K562 (cell line): ENCODE measurements at regions not wholly inside any gene's neighbourhood (a gene's known extent, or its start where the extent isn't known, plus 50 kb on each side); places are given as distances from the start of the nearest gene placed in this dataset.

Experiments
- ATAC-seq: fragments of 200-7000 bp; cut with Tn5 transposase; 3 replicates; pipeline ENCODE4 v1.9.1; 2020; ENCODE audit warnings: moderate library complexity
- BruUV-seq: library from RNA; stranded (reverse); fragments of 400-500 nt; replicated peaks from 2 replicates; lab custom pipeline; 2021; lab: Mats Ljungman, UMichigan
- CTCF ChIA-PET: fragments of 300-600 bp; formaldehyde crosslinking; extraction: SDS; loops from one replicate; lab custom pipeline; 2021; ENCODE audit warnings: low intra/inter-chr PET ratio; lab: Yijun Ruan, JAX
- POLR2A ChIA-PET: fragments of 300-600, 350-650 bp; sonication (Branson Sonifier 250); formaldehyde crosslinking; extraction: SDS; loops from one replicate; lab custom pipeline; 2021; ENCODE audit warnings: antibody characterized with exemption, inconsistent platforms; lab: Yijun Ruan, JAX
- DNase-seq, 4 experiments: peaks; one replicate each; pipeline versions ENCODE4 v3.0.0 to v3.0.0-alpha.2; 2011 to 2018; ENCODE audit warnings: low spot score in 3 of 4, mixed read lengths in 3 of 4; ENCODE audit errors: extremely low read depth in 1 of 4
- FAIRE-seq: peaks from 2 replicates; lab custom pipeline; 2011; peaks lifted over from hg19 to GRCh38; lab: Jason Lieb, UNC
- H2AFZ ChIP-seq: 2 replicates; pipeline ENCODE4 v1.6.0; 2011; ENCODE audit warnings: low read depth, low read length, control low read depth, inconsistent platforms
- H3K27ac ChIP-seq: fragments of 200-600 bp; 3 replicates; pipeline ENCODE4 v1.8.0; 2011; ENCODE audit warnings: low read depth, mild to moderate bottlenecking, control low read depth, inconsistent platforms, low read length, moderate library complexity, mixed read lengths; ENCODE audit errors: extremely low read depth
- H3K27me3 ChIP-seq, 2 experiments: fragments of 300-600 bp in 1 of 2; 2 replicates in 1 of 2; 3 replicates in 1 of 2; pipeline versions ENCODE4 v1.6.0 to v1.8.0; 2011; ENCODE audit warnings: inconsistent platforms in 2 of 2, low read length in 2 of 2, mild to moderate bottlenecking in 1 of 2, mixed read lengths in 1 of 2, moderate library complexity in 1 of 2; ENCODE audit not compliant: control insufficient read depth in 2 of 2, insufficient read depth in 2 of 2
- H3K36me3 ChIP-seq: fragments of 300-600 bp; 3 replicates; pipeline ENCODE4 v1.8.0; 2011; ENCODE audit warnings: mild to moderate bottlenecking, low read length, inconsistent platforms; ENCODE audit not compliant: control insufficient read depth, insufficient read depth
- H3K4me1 ChIP-seq, 2 experiments: fragments of 200-600 bp in 1 of 2; replicated peaks in 1 of 2; 2 replicates in 1 of 2; 3 replicates in 1 of 2; pipeline versions ENCODE4 v1.5.1 to v1.8.0; 2011; ENCODE audit warnings: inconsistent platforms in 2 of 2, low read length in 2 of 2, mild to moderate bottlenecking in 1 of 2, mixed read lengths in 1 of 2, moderate library complexity in 1 of 2; ENCODE audit not compliant: control insufficient read depth in 2 of 2, insufficient read depth in 2 of 2
- H3K4me2 ChIP-seq: 2 replicates; pipeline ENCODE4 v1.6.1; 2011; ENCODE audit warnings: low read length, control low read depth, inconsistent platforms, mixed read lengths; ENCODE audit not compliant: insufficient read depth
- H3K4me3 ChIP-seq: fragments of 200-600 bp; sonication (generic), shearing (Covaris generic); 2 replicates; pipeline ENCODE4 v1.5.1; 2016; ENCODE audit warnings: control low read depth, inconsistent platforms
- H3K79me2 ChIP-seq: fragments of 200-600 bp; 3 replicates; pipeline ENCODE4 v1.8.0; 2011; ENCODE audit warnings: low read length, inconsistent platforms; ENCODE audit not compliant: control insufficient read depth, insufficient read depth
- H3K9ac ChIP-seq, 2 experiments: 2 replicates each; pipeline versions ENCODE4 v1.6.0 to v1.6.1; 2011; ENCODE audit warnings: low read depth in 2 of 2, low read length in 2 of 2, control low read depth in 1 of 2, inconsistent platforms in 1 of 2, mild to moderate bottlenecking in 1 of 2, mixed read lengths in 1 of 2; ENCODE audit not compliant: insufficient read depth in 1 of 2
- H3K9me1 ChIP-seq: one replicate; pipeline ENCODE4 v1.6.0; 2011; ENCODE audit warnings: inconsistent platforms, mild to moderate bottlenecking, low read length, moderate library complexity; ENCODE audit not compliant: control insufficient read depth, insufficient read depth
- H3K9me3 ChIP-seq: replicated peaks from 2 replicates; pipeline ENCODE4 v1.5.1; 2011; ENCODE audit warnings: low read depth, low read length, inconsistent platforms; ENCODE audit not compliant: control insufficient read depth, insufficient read depth
- H4K20me1 ChIP-seq: replicated peaks from 2 replicates; pipeline ENCODE4 v1.6.1; 2011; ENCODE audit warnings: low read length, inconsistent platforms, mixed read lengths; ENCODE audit not compliant: control insufficient read depth, insufficient read depth
- BCOR ChIP-seq: fragments of 450-650 bp; IDR thresholded peaks from 2 replicates; pipeline ENCODE4 v1.6.1; 2016
- DACH1 ChIP-seq: fragments of 450-650 bp; IDR thresholded peaks from 2 replicates; pipeline ENCODE4 v1.6.1; 2018; ENCODE audit not compliant: partially characterized antibody
- HOMEZ ChIP-seq: fragments of 250-450 bp; sonication (Bioruptor Pico); IDR thresholded peaks from 2 replicates; pipeline ENCODE4 v1.4.0; 2020; ENCODE audit warnings: mild to moderate bottlenecking, moderate library complexity
- MCM7 ChIP-seq, 2 experiments: fragments of 450-650 bp; IDR thresholded peaks; 2 replicates each; pipeline ENCODE4 v1.6.1; 2016 to 2018
- ZC3H8 ChIP-seq: fragments of 450-650 bp; IDR thresholded peaks from 2 replicates; pipeline ENCODE4 v1.6.1; 2017
- WGBS: fragments of 100-300 bp; shearing (Covaris generic); methylation state at CpG from one replicate; pipeline ENCODE4 v1.1.6; 2016; ENCODE audit warnings: low coverage, mixed read lengths; ENCODE audit not compliant: insufficient coverage; ENCODE audit errors: missing lambda C conversion rate; 5-methylcytosine and 5-hydroxymethylcytosine counted together
- in situ Hi-C: fragments of 300-500 bp; cut with MboI; formaldehyde crosslinking; loops from 4 replicates; pipeline ENCODE4 v1.15.0; 2018; ENCODE audit warnings: inconsistent platforms, mixed read lengths
- intact Hi-C: fragments of 100-400 bp; cut with micrococcal nuclease; formaldehyde crosslinking; loops from 2 replicates; pipeline ENCODE4 v1.14.2; 2022
- TF ChIP-seq, protein P1 (sequence below): fragments of 450-650 bp; IDR thresholded peaks from 2 replicates; pipeline ENCODE4 v1.6.1; 2016; ENCODE audit warnings: mild to moderate bottlenecking
- TF ChIP-seq, protein P2 (sequence below): fragments of 450-650 bp; formaldehyde crosslinking; IDR thresholded peaks from 2 replicates; pipeline ENCODE4 v1.4.0; 2022; ENCODE audit warnings: missing genetic modification characterization

GRCh38 chr7:119890631-119891030 lies 382.3 kb upstream of the KCND2 start:
- ChIA-PET CTCF (no interaction called here), POLR2A (no interaction called here)
- peaks cover 13% of the 10 kb centered on the region for H3K9me3 ChIP-seq
- no peaks in the 10 kb centered on the region for H3K9me1 ChIP-seq
- no peaks in the 10 kb centered on the region for H3K27me3 ChIP-seq
- no peak for FAIRE-seq
- DNase-seq = no peak
- H3K79me2 ChIP-seq = peaks cover 99% of the 10 kb centered on the region
- H4K20me1 ChIP-seq = no peaks in the 10 kb centered on the region
- no peak for ATAC-seq
- intact Hi-C loops (no loop called here), in situ Hi-C loops (no loop called here)
- H3K27ac ChIP-seq = no peak overlapping the region; the same call in 2 of the 3 replicates
- no peak overlapping the region for H3K9ac ChIP-seq
- no peak overlapping the region for H3K4me2 ChIP-seq
- 41% methylated on average over 12 of the region's 12 CpGs for WGBS
- TF ChIP-seq, protein P1, sequence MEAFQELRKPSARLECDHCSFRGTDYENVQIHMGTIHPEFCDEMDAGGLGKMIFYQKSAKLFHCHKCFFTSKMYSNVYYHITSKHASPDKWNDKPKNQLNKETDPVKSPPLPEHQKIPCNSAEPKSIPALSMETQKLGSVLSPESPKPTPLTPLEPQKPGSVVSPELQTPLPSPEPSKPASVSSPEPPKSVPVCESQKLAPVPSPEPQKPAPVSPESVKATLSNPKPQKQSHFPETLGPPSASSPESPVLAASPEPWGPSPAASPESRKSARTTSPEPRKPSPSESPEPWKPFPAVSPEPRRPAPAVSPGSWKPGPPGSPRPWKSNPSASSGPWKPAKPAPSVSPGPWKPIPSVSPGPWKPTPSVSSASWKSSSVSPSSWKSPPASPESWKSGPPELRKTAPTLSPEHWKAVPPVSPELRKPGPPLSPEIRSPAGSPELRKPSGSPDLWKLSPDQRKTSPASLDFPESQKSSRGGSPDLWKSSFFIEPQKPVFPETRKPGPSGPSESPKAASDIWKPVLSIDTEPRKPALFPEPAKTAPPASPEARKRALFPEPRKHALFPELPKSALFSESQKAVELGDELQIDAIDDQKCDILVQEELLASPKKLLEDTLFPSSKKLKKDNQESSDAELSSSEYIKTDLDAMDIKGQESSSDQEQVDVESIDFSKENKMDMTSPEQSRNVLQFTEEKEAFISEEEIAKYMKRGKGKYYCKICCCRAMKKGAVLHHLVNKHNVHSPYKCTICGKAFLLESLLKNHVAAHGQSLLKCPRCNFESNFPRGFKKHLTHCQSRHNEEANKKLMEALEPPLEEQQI = 0 out of 2 replicates have a peak, but pooled peaks have one; percentile 30
- no peak for TF ChIP-seq ZC3H8
- peaks cover 34% of the 10 kb centered on the region for H3K36me3 ChIP-seq
- no peak overlapping the region for H3K4me3 ChIP-seq
- H2AFZ ChIP-seq = no peak overlapping the region
- no peaks in the 10 kb centered on the region for H3K4me1 ChIP-seq
- BruUV-seq = no TSS peak

GRCh38 chr7:119895320-119895719 lies 377.7 kb upstream of the KCND2 start:
- H3K27me3 ChIP-seq = no peaks in the 10 kb centered on the region
- BruUV-seq = no TSS peak
- ATAC-seq = peak; percentile 24; the same call in 2 of the 3 replicates
- H3K79me2 ChIP-seq = peaks cover 99% of the 10 kb centered on the region
- H3K4me1 ChIP-seq = no peaks in the 10 kb centered on the region
- no peak overlapping the region for H2AFZ ChIP-seq
- 40% methylated on average over 1 of the region's 1 CpG for WGBS
- POLR2A ChIA-PET = no interaction called here
- TF ChIP-seq BCOR (no peak), HOMEZ (CRISPR knock-in tag) (no peak), MCM7 (IDR thresholded peaks at IDR 0.05) (peak in 1 of 2 experiments; percentile 97; a peak in 2 of 4 replicates), DACH1 (peak; percentile 95)
- TF ChIP-seq, protein P2, sequence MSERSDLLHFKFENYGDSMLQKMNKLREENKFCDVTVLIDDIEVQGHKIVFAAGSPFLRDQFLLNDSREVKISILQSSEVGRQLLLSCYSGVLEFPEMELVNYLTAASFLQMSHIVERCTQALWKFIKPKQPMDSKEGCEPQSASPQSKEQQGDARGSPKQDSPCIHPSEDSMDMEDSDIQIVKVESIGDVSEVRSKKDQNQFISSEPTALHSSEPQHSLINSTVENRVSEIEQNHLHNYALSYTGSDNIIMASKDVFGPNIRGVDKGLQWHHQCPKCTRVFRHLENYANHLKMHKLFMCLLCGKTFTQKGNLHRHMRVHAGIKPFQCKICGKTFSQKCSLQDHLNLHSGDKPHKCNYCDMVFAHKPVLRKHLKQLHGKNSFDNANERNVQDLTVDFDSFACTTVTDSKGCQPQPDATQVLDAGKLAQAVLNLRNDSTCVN (CRISPR knock-in tag) = no peak
- no peak for FAIRE-seq
- CTCF ChIA-PET = no interaction called here
- no peak for DNase-seq
- no peaks in the 10 kb centered on the region for H4K20me1 ChIP-seq
- peak overlapping the region; percentile 1; the same call in 1 of the 3 replicates for H3K27ac ChIP-seq
- H3K9me3 ChIP-seq = peaks cover 4% of the 10 kb centered on the region; the same call in 1 of the 2 replicates
- peaks cover 30% of the 10 kb centered on the region for H3K36me3 ChIP-seq
- in situ Hi-C loops = no loop called here
- H3K4me3 ChIP-seq = no peak overlapping the region
- intact Hi-C loops = no loop called here
- no peaks in the 10 kb centered on the region for H3K9me1 ChIP-seq
- H3K9ac ChIP-seq = no peak overlapping the region
- no peak overlapping the region for H3K4me2 ChIP-seq
